Spleen (tissue), 7 donors: ENCODE measurements at regions not wholly inside any gene's neighbourhood (a gene's known extent, or its start where the extent isn't known, plus 50 kb on each side); places are given as distances from the start of the nearest gene placed in this dataset.

Source experiments
- POLR2A ChIP-seq, 3 donors: fragments of 450-650 bp; IDR thresholded peaks; one replicate each; pipeline ENCODE4 v1.5.1; 2017; ENCODE audit warnings: antibody characterized with exemption in 3 of 3, mild to moderate bottlenecking in 1 of 3
- POLR2AphosphoS5 ChIP-seq, 3 donors: sonication (generic); formaldehyde crosslinking; IDR thresholded peaks; one replicate each; pipeline ENCODE4 v1.5.1; 2017; ENCODE audit warnings: antibody characterized with exemption in 3 of 3
- TF ChIP-seq, protein P1 (sequence below), 11 experiments: fragments of 200-600 bp in 7 of 11; fragments of 450-650 bp in 4 of 11; sonication (generic) in 4 of 11; IDR thresholded peaks in 8 of 11; conservative IDR thresholded peaks in 3 of 11; 1 replicate in 7 of 11; 2 replicates in 4 of 11; pipeline versions ENCODE4 v1.4.0 to v1.8.0; 2016 to 2021; ENCODE audit warnings: antibody characterized with exemption in 11 of 11, inconsistent platforms in 4 of 11, mild to moderate bottlenecking in 1 of 11
- donor health status: DM: no; HTN: no; CAD: no; lungs with moderate emphysema.
- donor health status: DM: no; HTN: no; CAD: no.
- donor health status: DM: no; HTN: no; CAD: no.

DNA sequence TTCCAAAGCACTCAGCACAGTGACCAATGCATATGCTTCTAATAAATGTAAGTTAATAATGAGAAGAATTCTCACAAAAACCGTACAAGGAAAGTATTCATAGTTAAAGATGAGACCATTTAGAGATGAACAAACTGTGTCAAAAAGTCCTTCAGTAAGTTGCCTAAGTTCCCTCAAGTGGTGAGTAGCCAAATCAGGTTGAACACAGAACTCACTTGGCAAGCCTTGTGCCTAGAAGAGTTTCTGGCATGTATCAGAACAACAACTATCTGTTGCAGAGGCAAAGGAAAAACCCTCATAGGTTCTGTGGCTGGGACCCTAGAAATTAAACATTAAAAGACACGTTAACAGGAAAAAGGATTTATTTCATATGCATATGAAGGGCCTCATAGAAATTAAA lies 129.6 kb upstream of the DOK5 start:
- TF ChIP-seq, protein P1, sequence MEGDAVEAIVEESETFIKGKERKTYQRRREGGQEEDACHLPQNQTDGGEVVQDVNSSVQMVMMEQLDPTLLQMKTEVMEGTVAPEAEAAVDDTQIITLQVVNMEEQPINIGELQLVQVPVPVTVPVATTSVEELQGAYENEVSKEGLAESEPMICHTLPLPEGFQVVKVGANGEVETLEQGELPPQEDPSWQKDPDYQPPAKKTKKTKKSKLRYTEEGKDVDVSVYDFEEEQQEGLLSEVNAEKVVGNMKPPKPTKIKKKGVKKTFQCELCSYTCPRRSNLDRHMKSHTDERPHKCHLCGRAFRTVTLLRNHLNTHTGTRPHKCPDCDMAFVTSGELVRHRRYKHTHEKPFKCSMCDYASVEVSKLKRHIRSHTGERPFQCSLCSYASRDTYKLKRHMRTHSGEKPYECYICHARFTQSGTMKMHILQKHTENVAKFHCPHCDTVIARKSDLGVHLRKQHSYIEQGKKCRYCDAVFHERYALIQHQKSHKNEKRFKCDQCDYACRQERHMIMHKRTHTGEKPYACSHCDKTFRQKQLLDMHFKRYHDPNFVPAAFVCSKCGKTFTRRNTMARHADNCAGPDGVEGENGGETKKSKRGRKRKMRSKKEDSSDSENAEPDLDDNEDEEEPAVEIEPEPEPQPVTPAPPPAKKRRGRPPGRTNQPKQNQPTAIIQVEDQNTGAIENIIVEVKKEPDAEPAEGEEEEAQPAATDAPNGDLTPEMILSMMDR (IDR thresholded peaks at IDR 0.05 in 8 of 11, conservative IDR thresholded peaks at IDR 0.05 in 3 of 11), result no peak
- TF ChIP-seq POLR2A (IDR thresholded peaks at IDR 0.05) (no peak), POLR2AphosphoS5 (IDR thresholded peaks at IDR 0.05) (no peak)
